ENCODE measurements at regions not wholly inside any gene's neighbourhood (a gene's known extent, or its start where the extent isn't known, plus 50 kb on each side); places are given as distances from the start of the nearest gene placed in this dataset.

GRCh38 chr4:111475001-111475400, 670.3 kb upstream of the FAM241A start:
- DNase-seq (ENCODE audit: low spot score), result no peak

GRCh38 chr4:111475666-111476065, 669.6 kb upstream of the FAM241A start:
- DNase-seq (ENCODE audit: low spot score), result no peak

- no peak for DNase-seq (ENCODE audit: low spot score)
These were observed 664.7 kb upstream of the FAM241A start for GRCh38 chr4:111480510-111480909.

GRCh38 chr4:111483375-111484169, 661.7 kb upstream of the FAM241A start:
- no peak for DNase-seq (ENCODE audit: low spot score)

GRCh38 chr4:111492496-111492895, 652.8 kb upstream of the FAM241A start:
- no peak for DNase-seq (ENCODE audit: low spot score)

GRCh38 chr4:111494471-111494870, 650.8 kb upstream of the FAM241A start:
- no peak for DNase-seq (ENCODE audit: low spot score)

GRCh38 chr4:111494971-111495370, 650.3 kb upstream of the FAM241A start:
- DNase-seq (ENCODE audit: low spot score), result no peak

GRCh38 chr4:111499291-111499690, 646.0 kb upstream of the FAM241A start:
- DNase-seq (ENCODE audit: low spot score), result no peak

GRCh38 chr4:111499706-111500105, 645.5 kb upstream of the FAM241A start:
- DNase-seq (ENCODE audit: low spot score), result no peak

- DNase-seq (ENCODE audit: low spot score), result no peak
These were observed 644.4 kb upstream of the FAM241A start for GRCh38 chr4:111500858-111501257.

GRCh38 chr4:111501946-111502345, 643.3 kb upstream of the FAM241A start:
- no peak for DNase-seq (ENCODE audit: low spot score)

GRCh38 chr4:111502626-111503025, 642.6 kb upstream of the FAM241A start:
- DNase-seq (ENCODE audit: low spot score), result no peak

GRCh38 chr4:111506706-111507105, 638.5 kb upstream of the FAM241A start:
- no peak for DNase-seq (ENCODE audit: low spot score)

GRCh38 chr4:111510535-111510934, 634.7 kb upstream of the FAM241A start:
- no peak for DNase-seq (ENCODE audit: low spot score)

- no peak for DNase-seq (ENCODE audit: low spot score)
These were observed 633.0 kb upstream of the FAM241A start for GRCh38 chr4:111512081-111512783.

- no peak for DNase-seq (ENCODE audit: low spot score)
These were observed 625.6 kb upstream of the FAM241A start for GRCh38 chr4:111519683-111520082.

GRCh38 chr4:111530446-111530845, 614.8 kb upstream of the FAM241A start:
- DNase-seq (ENCODE audit: low spot score), result no peak

- DNase-seq (ENCODE audit: low spot score), result no peak
These were observed 609.5 kb upstream of the FAM241A start for GRCh38 chr4:111535792-111536191.

- no peak for DNase-seq (ENCODE audit: low spot score)
These were observed 608.1 kb upstream of the FAM241A start for GRCh38 chr4:111537165-111537564.

GRCh38 chr4:111537871-111538270, 607.4 kb upstream of the FAM241A start:
- no peak for DNase-seq (ENCODE audit: low spot score)

GRCh38 chr4:111540671-111541070, 604.6 kb upstream of the FAM241A start:
- no peak for DNase-seq (ENCODE audit: low spot score)

GRCh38 chr4:111542056-111542455, 603.2 kb upstream of the FAM241A start:
- DNase-seq (ENCODE audit: low spot score), result no peak

GRCh38 chr4:111546881-111547280, 598.4 kb upstream of the FAM241A start:
- no peak for DNase-seq (ENCODE audit: low spot score)
